HK-2 (cell line): ENCODE measurements at regions not wholly inside any gene's neighbourhood (a gene's known extent, or its start where the extent isn't known, plus 50 kb on each side); places are given as distances from the start of the nearest gene placed in this dataset.

Experiments
- DNase-seq: peaks from one replicate; pipeline ENCODE4 v3.0.0-alpha.2; 2018; ENCODE audit not compliant: unreplicated experiment

DNA sequence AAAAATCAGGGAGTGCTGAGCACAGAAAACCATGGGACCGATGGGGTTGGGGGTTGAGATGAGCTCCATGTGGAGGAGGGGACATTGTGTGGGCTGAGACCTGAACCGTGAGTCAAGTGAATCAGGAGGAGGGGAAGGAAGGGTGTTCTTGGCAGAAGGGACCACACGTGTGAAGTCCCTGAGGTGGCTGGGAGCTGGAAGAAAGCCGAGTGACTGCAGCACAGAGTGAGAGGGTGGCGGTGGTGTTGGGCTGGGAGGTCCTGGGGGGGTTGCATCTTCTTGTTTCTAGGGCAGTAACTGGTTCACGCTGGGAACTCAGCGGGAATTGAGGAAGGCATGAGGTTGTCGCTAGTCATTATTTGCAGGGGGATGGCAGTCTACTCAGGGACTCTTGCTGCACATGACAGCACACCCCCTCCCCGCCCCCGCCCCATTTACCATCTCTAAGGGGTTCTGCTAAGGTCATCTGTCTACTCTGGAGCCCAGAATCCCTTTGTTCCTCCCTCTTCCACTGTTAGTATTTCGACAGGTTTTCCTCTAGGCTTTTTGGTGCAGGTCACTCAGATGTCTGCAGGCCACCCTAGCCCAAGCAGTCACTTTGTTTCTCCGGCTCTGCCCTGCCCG, 254.3 kb downstream of the TLE3 start:
- DNase-seq: no peak

DNA sequence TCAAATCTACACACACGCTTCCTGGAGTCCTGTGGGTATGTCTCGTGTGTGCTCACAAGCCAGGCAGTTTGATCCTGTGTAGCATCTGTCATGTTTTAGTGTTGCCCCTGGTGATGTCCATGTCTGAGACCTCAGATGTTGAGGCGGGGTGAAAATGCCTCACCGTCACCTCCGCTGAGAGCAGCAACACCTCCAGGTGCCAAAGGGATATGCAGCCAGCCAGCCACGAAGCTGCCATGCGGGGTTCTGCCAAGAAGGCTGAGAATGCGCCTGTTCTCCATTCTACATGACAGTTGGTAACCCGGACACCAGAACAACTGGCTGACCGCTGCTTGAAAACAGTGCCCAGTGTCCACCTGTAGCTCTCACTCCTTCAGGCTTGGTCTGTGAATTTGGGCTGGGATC, 253.8 kb downstream of the TLE3 start:
- DNase-seq: no peak

DNA sequence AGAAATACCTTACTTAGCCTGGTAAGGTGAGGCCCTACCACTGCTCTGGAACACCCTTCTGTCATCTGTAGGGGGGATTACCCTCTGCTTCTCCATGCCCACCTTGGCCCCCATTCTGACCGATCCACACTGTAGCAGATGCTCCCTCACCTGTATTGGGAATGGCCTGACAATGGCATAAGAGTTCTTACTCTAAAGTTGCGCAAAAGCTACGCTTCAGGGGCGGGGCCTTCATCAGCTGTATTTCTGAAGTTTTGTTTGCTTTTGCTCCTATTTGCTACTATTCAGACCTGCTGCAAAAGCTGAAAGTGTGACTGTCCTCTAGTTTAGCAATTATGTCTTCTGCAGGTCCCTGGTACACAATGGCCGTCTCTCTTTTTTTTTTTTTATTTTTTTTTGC, 252.6 kb downstream of the TLE3 start:
- DNase-seq: no peak

DNA sequence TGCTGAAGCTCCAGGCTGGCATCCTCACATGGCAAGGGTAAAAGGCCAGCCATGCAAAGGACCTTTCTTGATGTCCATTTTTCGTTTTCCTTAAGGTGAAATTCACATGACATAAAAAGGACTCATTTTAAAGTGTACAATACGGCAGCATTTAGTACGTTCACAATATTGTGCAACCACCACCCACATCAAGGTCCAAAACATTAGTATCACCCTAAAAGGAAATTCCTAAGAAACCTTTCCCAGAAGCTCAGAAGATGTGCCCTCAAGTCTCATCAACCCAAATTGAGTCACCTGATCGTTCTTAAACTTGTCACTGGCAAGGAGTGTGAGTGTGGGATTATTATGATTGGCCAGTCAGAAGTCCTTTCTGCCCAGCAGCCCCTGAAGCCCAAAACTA, 250.1 kb downstream of the TLE3 start:
- DNase-seq: no peak

DNA sequence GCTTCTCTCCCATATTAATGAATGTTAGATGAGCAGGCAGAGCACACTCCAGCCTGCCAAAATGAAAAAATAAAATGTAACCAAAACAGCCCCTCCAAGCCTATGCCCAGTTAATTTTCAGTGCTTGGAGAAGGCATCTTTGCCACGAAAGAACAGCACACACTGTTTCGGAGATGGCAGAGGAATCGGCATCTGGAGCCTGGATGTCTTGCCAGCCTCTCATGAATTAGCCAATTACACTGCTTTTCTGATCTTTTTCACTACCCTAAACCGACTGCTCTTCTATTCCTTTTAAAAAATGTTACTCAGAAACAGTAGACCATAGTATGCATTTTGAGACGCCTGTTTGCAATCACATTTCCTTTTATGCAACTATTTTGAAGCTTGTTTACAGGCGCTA, 249.6 kb downstream of the TLE3 start:
- no peak for DNase-seq

DNA sequence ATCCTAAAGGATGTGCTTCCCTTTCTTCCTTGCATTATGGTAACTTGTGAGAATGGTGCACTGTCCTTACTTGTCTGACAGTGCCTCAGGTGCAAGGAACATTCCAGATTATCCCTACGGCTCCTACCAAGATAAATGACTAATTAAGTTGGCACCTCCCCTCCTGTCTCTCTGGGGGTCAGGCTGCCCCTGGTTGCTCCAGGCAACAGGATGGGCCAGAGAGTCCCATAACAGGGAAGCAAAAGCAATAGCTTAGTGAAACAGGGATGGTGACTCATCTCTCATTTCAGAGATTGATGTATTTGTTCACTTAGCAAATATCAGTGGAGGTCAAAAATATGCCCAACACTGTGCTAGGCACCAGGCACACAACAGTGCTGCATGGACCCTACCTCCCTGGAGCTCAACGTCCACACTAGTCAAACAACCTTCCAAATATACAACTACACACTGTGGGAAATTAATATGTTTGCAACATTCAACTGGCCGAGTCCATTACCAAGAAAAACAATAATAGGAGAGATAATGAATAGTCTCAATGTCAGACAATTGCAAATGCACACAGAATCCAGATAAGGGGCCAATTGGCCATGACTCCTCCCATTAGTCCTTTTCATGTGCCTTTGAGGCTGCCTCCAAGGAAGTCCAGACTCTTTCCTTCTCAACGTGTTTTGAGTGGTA, 249.0 kb downstream of the TLE3 start:
- no peak for DNase-seq

DNA sequence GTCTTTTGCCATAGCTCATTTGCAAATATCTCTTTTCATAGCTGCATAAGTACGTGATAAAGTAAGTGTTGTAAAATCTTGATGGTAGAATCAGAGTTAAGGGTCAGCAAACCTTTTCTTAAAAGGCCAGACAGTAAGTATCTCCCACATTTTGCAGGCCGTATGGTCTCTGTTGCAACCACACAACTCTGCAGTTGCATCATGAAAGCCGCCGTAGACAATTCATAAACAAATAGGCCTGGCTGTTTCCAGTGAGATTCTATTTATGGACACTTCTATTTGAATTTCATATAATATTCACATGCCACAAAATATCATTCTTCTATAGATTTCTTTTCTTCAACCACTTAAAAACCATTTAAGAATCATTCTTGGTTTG, 248.5 kb downstream of the TLE3 start:
- no peak for DNase-seq

DNA sequence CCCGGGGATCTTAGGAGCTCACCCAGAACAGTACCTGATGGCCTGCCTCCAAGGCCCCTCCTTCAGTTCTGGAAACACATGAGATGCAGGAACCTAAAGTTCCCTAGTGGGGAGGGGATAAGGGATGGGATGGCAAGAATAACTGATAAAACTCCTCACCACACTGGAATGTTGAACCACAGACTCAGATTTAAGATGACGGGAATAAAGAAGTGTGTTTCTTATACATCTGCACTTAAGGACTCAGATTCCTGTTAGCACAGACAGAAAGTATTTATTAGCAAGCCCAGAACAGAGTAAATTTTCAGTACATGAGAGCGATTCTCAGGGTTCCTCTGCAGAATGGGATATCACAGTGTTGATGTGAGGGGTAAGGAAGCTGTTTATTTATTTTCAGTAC, 245.2 kb downstream of the TLE3 start:
- DNase-seq: peak; percentile 7

DNA sequence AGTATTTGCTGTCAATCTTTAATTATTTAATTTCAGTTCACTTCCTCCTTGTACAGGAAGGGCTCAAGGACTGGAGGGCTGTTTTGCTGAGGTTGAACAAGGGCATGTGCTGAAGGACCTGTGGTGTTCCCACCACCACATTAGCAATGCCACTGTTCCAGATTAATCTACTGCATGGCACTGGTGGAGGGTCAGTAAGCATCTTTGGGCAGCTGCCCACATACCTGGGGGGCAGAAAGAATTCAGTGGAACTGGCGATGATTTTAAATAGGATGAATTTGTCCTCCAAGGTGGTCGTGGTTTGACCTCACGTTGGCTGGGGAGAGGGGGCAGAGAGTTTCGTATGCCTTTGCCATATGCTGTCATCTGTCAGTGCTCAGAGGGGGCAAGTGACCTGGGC, 244.8 kb downstream of the TLE3 start:
- no peak for DNase-seq

DNA sequence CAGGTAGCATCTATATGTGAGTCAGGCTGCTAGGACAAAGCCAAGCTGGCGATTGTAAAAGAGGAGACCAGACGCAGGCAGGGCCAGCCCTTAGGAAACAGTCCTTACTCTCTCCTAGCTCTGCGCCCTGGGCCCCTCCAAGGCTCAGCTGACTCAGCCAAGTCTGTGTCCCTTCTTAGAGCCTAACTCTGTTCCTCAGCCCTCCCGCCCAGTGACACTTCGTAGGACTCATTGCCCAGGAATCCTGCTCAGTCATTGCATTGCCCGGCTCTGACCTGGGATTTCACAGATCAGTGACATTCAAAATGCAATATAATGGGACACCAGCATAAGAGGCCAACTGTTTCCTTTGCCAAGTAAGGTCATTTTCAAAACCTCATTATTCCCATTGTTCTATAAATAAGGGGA, 244.2 kb downstream of the TLE3 start:
- peak; percentile 84 for DNase-seq

DNA sequence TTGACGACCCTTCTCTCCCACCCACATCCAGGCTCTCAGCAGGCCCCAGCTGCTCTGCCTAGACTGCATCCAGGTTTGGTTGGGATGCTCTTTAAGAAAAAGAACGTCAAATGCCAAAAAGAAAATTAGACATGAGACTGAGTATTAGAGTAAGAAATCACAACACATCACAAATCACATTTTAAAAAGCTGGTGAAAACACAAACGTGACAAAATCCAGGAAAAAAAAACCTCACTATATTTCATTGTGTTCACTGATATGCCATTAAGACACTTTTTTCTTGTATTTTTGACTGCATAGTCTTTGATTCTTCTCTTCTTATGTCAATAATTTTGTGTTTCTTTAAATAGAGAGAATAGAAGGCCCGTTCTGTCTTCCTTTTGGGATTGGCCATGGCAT, 243.7 kb downstream of the TLE3 start:
- DNase-seq: no peak

DNA sequence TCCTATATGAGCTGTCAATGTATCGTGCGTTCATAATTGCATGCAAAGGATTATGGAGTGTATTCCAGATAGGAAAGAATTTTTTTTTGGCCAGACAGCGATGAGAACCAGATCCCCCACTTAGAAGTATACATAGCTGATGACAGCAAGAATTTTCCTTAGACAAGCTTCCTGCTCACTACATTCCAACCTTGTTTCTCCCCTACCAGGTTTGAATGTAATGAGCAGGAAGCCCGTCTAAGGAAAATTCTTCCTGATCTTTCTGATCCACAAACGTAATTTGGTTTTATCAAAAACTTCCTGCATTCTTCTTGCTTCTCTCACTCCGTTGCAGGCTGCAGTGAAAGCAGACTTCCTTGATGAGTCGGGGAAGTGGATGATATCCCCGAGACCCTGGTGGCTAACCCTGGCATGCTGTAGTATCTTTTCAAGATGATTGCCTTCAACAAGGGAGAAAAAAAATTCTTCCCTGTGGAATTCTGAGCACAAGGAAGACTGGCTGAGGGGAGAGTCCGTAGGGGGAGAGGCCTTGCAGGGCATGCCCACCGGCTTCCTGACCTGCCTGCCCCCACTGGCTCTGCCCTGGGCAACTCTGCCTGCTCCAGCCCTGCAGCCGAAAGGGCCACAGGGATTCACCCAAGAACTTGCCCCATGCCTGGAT, 243.1 kb downstream of the TLE3 start:
- peak; percentile 55 for DNase-seq

DNA sequence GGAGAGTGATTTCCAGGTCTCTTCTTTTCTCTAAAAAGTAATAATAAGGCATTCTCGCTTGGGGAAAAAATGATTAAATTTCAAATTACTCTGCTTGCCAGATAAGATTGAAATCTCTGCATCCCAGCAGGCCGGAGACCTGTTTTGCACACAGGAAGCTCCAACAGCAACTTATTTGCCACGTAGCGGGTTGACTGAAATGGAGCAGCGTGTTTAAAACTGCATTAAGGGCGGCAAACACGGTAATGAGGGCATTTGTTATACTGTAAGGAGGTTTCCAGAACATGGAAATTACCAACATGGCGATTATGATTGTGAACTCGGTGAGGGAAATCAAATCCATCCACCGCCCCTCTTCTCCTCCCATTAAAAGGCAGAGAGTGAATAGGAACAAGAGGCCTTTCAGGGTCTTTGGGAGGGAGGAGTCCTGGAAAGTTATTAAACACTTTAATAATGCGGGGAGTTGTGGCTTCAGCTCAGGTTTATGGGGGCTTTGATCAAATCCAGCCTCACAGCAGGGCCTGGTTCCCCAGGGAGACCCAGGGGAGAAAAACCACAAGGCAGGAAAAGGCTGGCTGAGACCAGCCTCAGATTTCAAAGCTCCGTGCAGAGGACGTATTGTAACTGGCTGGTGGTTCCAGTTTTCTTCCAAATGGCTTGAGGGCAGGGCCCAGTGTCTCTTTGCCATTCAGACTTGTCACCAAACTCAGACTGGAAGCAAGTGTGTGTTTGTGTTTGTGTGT, 242.3 kb downstream of the TLE3 start:
- DNase-seq: peak; percentile 5

DNA sequence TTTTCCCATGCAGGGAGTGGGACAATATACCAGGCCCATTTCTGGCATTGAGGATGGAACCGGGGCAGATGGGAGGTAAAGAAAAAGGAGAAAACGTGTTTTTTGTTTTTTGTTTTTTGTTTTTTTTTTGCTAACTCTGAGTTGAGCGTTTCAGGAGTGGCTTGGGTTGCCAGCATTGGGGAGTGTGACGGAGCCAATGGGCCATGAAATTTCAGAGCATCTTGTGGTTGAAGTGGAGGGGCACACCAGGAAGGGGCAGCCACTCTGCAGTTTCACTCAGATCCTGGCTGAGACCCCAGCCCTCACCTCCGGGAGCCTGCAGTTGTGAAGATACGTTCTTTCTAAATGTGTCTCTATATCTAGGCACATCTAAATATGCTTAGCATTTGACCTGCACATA, 240.5 kb downstream of the TLE3 start:
- no peak for DNase-seq

DNA sequence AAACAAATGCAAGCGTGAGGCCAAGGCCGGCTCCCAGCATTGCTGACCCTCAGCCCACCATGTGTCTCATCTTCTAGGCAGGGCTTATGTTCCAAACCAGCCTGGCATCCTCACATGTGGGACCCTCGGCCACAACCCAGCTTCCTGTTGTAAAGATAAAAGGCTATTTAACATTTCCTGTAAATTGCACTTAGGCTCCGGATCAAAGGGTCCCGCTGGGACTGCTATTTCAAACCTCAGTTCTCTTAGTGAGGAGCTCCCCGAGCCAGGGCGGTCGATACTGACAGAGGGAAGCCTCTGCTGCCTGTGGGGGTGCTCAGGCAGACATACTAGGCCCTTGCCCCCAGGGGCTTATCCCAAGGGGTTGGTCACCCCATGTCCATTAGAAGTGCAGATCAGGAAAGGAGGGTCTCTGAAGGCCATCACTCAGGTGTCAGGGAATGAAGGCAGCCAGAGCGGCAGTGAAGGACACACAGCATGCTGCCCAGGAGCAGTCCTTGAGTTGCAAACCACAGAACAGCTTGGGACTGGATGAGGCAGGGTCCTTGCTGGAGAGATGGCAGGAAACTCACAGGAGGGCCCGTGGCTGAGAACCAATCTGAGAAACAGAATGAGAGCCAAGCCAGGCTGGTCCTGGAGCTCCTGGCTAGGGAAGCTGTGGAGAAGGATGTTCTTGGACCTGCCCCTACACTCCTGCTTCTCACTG, 239.9 kb downstream of the TLE3 start:
- no peak for DNase-seq

DNA sequence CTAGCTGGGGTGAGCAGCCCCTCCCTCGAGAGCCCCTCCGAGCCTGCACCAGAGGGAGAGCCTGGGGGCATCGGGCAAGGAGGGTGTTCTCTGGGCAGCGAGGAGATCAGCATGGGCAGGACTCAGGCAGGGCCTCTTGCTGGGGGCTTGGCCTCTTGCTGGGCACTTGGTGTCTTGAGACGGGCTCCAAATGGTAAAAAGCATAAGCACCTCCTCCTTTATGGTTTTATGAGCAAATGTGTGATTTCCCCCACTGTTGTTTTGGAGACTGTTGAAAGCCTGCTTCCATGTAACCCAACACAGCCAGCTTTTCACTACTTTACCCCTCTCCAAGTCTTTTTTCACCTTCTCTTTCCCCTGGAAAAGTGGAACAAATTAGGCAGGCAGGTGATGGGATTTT, 239.3 kb downstream of the TLE3 start:
- no peak for DNase-seq

DNA sequence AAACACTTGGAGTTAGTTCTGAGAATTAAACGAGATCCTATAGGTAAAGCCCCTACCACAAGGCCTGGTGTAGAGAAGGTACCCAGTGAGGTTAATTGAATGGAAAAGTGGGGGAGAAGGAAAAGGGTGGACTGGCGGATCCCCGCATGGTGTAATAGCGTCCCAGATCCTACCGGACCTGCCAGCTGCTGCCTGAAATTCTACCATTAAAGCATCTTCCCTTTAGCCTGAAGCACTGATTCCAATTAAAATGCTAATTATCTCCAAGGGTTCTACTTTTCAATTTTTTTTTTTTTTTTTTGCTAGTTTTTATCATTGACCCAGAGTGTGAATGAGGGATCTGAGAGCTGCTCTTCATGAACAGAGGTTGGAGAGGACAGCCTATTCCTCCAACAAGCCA, 237.9 kb downstream of the TLE3 start:
- DNase-seq: no peak

DNA sequence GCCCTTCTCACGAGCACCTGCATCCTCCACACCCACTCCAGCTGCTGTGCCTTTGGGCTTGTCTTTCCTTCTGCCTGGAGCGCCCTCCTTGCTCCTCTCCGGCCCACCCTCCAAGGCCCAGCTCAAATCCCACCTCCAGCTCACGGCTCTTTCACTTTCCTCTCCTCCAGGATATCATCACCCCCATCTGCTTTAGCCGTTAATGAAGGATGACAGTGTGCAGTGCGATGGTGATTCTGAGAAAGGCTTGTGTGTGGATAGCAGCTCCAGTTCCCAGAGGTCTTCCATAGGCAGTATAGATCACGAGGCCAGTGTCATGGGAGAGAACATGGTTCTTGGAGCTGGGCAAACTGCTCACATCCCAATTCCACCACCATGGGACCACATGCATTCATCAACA, 237.4 kb downstream of the TLE3 start:
- DNase-seq: no peak

DNA sequence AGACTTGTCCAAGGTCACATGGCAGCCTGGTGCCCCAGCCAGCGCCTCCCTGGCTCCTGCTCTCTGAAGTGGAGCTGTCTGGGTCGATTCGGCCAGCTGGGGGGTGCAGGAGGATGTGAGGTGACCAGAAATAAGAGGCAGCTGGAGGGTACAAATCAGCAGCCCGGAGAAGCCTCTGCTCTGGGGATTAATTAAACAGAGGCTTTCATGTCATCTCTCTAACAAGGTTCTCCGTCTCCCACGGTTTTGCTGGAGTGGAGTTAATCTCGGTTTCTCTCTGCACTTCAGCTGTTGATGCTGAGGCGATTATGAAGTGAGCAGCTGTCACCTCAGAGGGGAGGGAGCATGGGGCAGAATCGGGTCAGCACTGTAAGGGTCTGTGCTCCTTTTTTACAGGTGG, 236.8 kb downstream of the TLE3 start:
- no peak for DNase-seq

DNA sequence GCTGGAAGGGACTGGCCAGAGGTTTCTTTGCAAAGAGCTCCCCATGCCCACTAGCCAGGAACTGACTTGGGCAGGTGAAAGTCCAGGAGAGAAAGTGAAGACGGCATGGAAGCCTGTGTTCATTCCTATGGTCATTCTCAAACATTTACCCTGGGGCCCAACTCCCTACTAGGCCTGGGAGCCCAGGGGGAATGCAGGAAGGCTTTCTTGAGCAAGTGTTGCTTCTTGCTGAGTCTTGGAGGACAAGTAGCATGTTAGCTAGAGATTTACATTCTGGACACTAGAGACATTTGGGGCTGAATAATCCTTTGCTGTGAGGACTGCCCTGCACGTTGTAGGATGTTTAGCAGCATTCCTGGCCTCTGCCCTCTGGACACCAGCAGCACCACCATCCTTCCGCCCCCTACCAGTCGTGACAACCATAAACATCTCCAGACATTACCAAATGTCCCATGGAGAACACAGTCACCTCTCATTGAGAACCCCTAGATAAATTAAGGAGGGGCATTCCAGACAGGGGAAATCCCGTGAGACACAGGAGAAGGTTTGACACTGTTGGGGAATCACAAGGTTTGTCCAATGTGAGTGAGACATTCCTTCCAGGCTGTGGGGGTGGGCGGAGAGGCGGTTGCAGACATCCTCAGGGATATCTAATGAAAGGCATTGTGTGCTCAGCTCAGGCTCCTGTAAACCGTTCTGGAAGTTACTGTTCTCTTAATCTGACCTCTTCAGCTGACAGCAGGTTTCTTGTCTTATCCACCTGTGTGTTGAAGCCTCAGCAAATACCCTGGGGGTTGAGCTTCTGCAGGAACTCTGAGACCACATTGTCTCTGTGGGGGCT, 236.2 kb downstream of the TLE3 start:
- peak; percentile 33 for DNase-seq

DNA sequence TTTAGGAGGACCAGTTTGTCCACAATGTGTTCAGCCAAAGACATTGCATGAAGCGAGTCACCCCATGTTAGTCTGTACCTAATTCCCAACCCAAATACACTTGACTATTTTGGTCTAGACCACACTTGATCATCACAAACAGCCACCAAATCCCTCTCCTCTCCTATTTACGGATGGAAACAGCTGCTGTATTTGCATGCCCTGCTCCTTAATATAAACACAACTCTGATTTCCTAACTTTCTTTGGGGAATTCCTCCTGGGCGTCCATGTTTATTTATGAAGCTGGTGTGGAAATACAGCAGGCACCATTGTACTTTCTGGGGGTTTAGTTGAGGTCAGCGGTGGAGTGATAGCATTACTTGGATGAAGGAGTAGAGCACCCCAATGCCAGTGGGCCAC, 235.2 kb downstream of the TLE3 start:
- DNase-seq: no peak
